ENCODE measurements at regions not wholly inside any gene's neighbourhood (a gene's known extent, or its start where the extent isn't known, plus 50 kb on each side); places are given as distances from the start of the nearest gene placed in this dataset.

DNA sequence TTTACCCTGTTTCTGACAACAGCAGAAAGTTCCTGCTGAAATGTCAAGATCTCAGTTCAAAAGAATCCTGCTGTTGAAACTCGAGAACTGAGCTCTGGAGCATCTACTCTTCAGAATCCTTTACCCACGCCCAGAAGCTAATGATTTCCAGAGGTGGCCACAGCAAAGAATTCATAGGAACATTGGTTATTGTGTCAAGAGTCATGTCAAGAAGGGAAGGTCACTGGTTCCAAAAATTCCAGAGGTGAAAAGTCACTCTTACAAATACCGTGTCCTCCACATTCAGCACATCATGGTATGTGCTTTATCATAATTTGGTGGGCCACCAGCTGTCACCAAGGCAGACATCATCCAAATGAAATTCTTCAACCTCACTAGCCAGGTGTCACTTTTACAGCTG is 394.4 kb upstream of the NPVF start:
- ChIA-PET CTCF (interaction anchor here (1.4 kb wide), 1 partner anchor 10 kb away, joined by 5 read pairs; no protein-coding TSS in a partner anchor), POLR2A (interaction anchor here (1.1 kb wide), 1 partner anchor 16 kb away, joined by 3 read pairs; no protein-coding TSS in a partner anchor)
- no peaks in the 10 kb centered on the region for H3K36me3 Mint-ChIP-seq (ENCODE audit: low read depth)
- no peaks in the 10 kb centered on the region for H3K9me3 Mint-ChIP-seq
- no peak for ATAC-seq
- no peaks in the 10 kb centered on the region for H3K27me3 Mint-ChIP-seq
- DNase-seq = no peak
- H3K4me3 Mint-ChIP-seq = no peak overlapping the region
- H3K27ac Mint-ChIP-seq = no peak overlapping the region
- TF ChIP-seq, protein P1, sequence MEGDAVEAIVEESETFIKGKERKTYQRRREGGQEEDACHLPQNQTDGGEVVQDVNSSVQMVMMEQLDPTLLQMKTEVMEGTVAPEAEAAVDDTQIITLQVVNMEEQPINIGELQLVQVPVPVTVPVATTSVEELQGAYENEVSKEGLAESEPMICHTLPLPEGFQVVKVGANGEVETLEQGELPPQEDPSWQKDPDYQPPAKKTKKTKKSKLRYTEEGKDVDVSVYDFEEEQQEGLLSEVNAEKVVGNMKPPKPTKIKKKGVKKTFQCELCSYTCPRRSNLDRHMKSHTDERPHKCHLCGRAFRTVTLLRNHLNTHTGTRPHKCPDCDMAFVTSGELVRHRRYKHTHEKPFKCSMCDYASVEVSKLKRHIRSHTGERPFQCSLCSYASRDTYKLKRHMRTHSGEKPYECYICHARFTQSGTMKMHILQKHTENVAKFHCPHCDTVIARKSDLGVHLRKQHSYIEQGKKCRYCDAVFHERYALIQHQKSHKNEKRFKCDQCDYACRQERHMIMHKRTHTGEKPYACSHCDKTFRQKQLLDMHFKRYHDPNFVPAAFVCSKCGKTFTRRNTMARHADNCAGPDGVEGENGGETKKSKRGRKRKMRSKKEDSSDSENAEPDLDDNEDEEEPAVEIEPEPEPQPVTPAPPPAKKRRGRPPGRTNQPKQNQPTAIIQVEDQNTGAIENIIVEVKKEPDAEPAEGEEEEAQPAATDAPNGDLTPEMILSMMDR (IDR thresholded peaks at IDR 0.05) = no peak
- peaks cover 26% of the 10 kb centered on the region for H3K4me1 Mint-ChIP-seq (ENCODE audit: low read depth)
- intact Hi-C loops (cut with micrococcal nuclease) = no loop called here

DNA sequence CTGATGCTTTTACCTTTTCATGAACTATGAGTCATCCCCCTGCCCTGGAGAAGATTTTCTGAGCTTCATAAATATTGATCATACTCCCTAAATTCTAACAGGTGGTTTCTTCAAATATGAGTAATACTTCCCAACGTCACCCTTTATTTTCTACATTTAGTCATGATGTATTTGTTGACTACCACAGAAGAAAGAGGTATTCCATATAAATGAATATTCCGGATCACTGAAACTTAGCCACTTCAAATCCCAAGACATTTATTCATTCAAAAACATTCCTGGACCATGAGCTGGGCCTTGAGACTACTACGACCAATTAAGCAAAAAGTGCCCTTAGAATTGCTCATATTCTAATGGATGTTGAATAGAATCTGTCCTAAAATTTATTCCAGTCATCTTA is 395.8 kb upstream of the NPVF start:
- ChIA-PET CTCF (no interaction called here), POLR2A (interaction anchor here (1.8 kb wide), 1 partner anchor 13 kb away, joined by 4 read pairs; no protein-coding TSS in a partner anchor)
- Mint-ChIP-seq H3K9me3 (no peaks in the 10 kb centered on the region), H3K27me3 (no peaks in the 10 kb centered on the region), H3K36me3 (ENCODE audit: low read depth) (no peaks in the 10 kb centered on the region), H3K4me1 (ENCODE audit: low read depth) (peaks cover 18% of the 10 kb centered on the region), H3K4me3 (no peak overlapping the region), H3K27ac (no peak overlapping the region)
- DNase-seq (no peak), ATAC-seq (no peak)
- intact Hi-C loops (cut with micrococcal nuclease) = no loop called here
- TF ChIP-seq, protein P1 (IDR thresholded peaks at IDR 0.05) = no peak

DNA sequence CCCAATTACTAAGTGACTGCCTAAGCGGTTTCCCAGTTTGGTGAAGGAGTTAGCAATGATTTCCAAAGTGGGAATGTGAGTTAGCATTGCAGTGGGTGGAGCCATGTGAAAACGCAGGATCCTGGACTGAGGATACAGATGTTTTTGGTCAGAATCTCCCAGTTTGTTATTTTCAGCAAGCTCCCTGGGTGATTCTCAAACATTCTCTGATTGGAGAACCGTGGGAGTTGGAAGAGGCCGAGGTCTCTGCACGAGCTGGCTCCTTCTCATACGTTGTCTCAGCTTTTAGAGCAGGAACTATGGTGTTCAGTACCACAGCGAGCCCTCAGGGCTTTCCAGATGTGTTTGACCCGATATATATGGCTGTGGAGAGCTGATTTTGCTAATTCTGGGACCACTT is 396.5 kb upstream of the NPVF start:
- POLR2A ChIA-PET = interaction anchor here (1.8 kb wide), 1 partner anchor 12 kb away, joined by 4 read pairs; no protein-coding TSS in a partner anchor
- CTCF ChIA-PET = interaction anchor here (1.1 kb wide), 1 partner anchor 59 kb away, joined by 4 read pairs; no protein-coding TSS in a partner anchor
- intact Hi-C loops (cut with micrococcal nuclease) = no loop called here

GRCh38 chr7:25625306-25625992 is 397.2 kb upstream of the NPVF start:
- no peaks in the 10 kb centered on the region for H3K9me3 Mint-ChIP-seq
- intact Hi-C loops (cut with micrococcal nuclease) = no loop called here
- POLR2A ChIA-PET = interaction anchor here (1.8 kb wide), 1 partner anchor 11 kb away, joined by 4 read pairs; no protein-coding TSS in a partner anchor
- no peaks in the 10 kb centered on the region for H3K27me3 Mint-ChIP-seq
- CTCF ChIA-PET = interaction anchor here (1.1 kb wide), 1 partner anchor 60 kb away, joined by 4 read pairs; no protein-coding TSS in a partner anchor
- no peaks in the 10 kb centered on the region for H3K36me3 Mint-ChIP-seq (ENCODE audit: low read depth)
- TF ChIP-seq, protein P1 (IDR thresholded peaks at IDR 0.05) = no peak
- H3K27ac Mint-ChIP-seq = no peak overlapping the region
- no peak overlapping the region for H3K4me3 Mint-ChIP-seq
- peaks cover 7% of the 10 kb centered on the region for H3K4me1 Mint-ChIP-seq (ENCODE audit: low read depth)
- no peak for DNase-seq
- ATAC-seq = no peak

More for the DNA sequence above, 396.5 kb upstream of the NPVF start:
- H3K4me3 Mint-ChIP-seq = no peak overlapping the region
- no peaks in the 10 kb centered on the region for H3K27me3 Mint-ChIP-seq
- no peak overlapping the region for H3K27ac Mint-ChIP-seq
- no peak for DNase-seq
- ATAC-seq = no peak
- H3K36me3 Mint-ChIP-seq (ENCODE audit: low read depth) = no peaks in the 10 kb centered on the region
- peaks cover 13% of the 10 kb centered on the region for H3K4me1 Mint-ChIP-seq (ENCODE audit: low read depth)
- TF ChIP-seq, protein P1 (IDR thresholded peaks at IDR 0.05) = no peak
- H3K9me3 Mint-ChIP-seq = no peaks in the 10 kb centered on the region

- intact Hi-C loops (cut with micrococcal nuclease) = no loop called here
- Mint-ChIP-seq H3K27me3 (no peaks in the 10 kb centered on the region), H3K36me3 (ENCODE audit: low read depth) (no peaks in the 10 kb centered on the region), H3K4me3 (no peak overlapping the region), H3K4me1 (ENCODE audit: low read depth) (no peaks in the 10 kb centered on the region), H3K9me3 (no peaks in the 10 kb centered on the region), H3K27ac (no peak overlapping the region)
- POLR2A ChIA-PET = no interaction called here
- CTCF ChIA-PET = no interaction called here
- DNase-seq = no peak
- TF ChIP-seq, protein P1 (IDR thresholded peaks at IDR 0.05) = no peak
- no peak for ATAC-seq
Measured at GRCh38 chr7:25626451-25627131, 398.3 kb upstream of the NPVF start.

All from activated CD8-positive, alpha-beta T cell treated with anti-CD3 and anti-CD28 coated beads for 36 hours (primary cell).